ENCODE measurements at regions not wholly inside any gene's neighbourhood (a gene's known extent, or its start where the extent isn't known, plus 50 kb on each side); places are given as distances from the start of the nearest gene placed in this dataset.

GRCh38 chr15:57862761-57863160, 156.2 kb downstream of the POLR2M start:
- Histone ChIP-seq H2AFZ (ENCODE audit: low read depth, low read length, severe bottlenecking) (no peak overlapping the region), H3K27me3 (ENCODE audit: low read length) (no peaks in the 10 kb centered on the region), H3K9me3 (ENCODE audit: insufficient read depth, low read length) (no peaks in the 10 kb centered on the region), H4K20me1 (ENCODE audit: low read depth, low read length) (no peaks in the 10 kb centered on the region), H3K9ac (ENCODE audit: low read length) (no peak overlapping the region), H3K79me2 (ENCODE audit: insufficient read depth, low read length) (no peaks in the 10 kb centered on the region), H3K4me2 (ENCODE audit: low read depth, low read length, poor library complexity, severe bottlenecking) (no peak overlapping the region), H3K27ac (ENCODE audit: low read depth, low read length) (no peak overlapping the region), H3K36me3 (ENCODE audit: low read length) (no peaks in the 10 kb centered on the region), H3F3A (ENCODE audit: insufficient read depth) (no peaks in the 10 kb centered on the region), H3K4me3 (ENCODE audit: insufficient read depth, low read length, poor library complexity, severe bottlenecking) (no peak overlapping the region), H3K9me2 (replicated peaks; ENCODE audit: insufficient read depth, low read length) (no peaks in the 10 kb centered on the region)
- TF ChIP-seq, protein P1, sequence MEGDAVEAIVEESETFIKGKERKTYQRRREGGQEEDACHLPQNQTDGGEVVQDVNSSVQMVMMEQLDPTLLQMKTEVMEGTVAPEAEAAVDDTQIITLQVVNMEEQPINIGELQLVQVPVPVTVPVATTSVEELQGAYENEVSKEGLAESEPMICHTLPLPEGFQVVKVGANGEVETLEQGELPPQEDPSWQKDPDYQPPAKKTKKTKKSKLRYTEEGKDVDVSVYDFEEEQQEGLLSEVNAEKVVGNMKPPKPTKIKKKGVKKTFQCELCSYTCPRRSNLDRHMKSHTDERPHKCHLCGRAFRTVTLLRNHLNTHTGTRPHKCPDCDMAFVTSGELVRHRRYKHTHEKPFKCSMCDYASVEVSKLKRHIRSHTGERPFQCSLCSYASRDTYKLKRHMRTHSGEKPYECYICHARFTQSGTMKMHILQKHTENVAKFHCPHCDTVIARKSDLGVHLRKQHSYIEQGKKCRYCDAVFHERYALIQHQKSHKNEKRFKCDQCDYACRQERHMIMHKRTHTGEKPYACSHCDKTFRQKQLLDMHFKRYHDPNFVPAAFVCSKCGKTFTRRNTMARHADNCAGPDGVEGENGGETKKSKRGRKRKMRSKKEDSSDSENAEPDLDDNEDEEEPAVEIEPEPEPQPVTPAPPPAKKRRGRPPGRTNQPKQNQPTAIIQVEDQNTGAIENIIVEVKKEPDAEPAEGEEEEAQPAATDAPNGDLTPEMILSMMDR (IDR thresholded peaks at IDR 0.05; ENCODE audit: insufficient read depth, low read length, poor library complexity, severe bottlenecking), result no peak
- no peak for TF ChIP-seq EZH2phosphoT487 (conservative IDR thresholded peaks at IDR 0.05; ENCODE audit: low read length)

- no peaks in the 10 kb centered on the region for H3K79me2 ChIP-seq (ENCODE audit: insufficient read depth, low read length)
- TF ChIP-seq, protein P1 (IDR thresholded peaks at IDR 0.05; ENCODE audit: insufficient read depth, low read length, poor library complexity, severe bottlenecking), result peak; percentile 22
- no peak for TF ChIP-seq EZH2phosphoT487 (conservative IDR thresholded peaks at IDR 0.05; ENCODE audit: low read length)
- H3K27ac ChIP-seq (ENCODE audit: low read depth, low read length), result no peak overlapping the region
- H3F3A ChIP-seq (ENCODE audit: insufficient read depth), result no peaks in the 10 kb centered on the region
- H3K9ac ChIP-seq (ENCODE audit: low read length), result no peak overlapping the region
- H2AFZ ChIP-seq (ENCODE audit: low read depth, low read length, severe bottlenecking), result no peak overlapping the region
- no peaks in the 10 kb centered on the region for H4K20me1 ChIP-seq (ENCODE audit: low read depth, low read length)
- no peaks in the 10 kb centered on the region for H3K36me3 ChIP-seq (ENCODE audit: low read length)
- H3K9me2 ChIP-seq (replicated peaks; ENCODE audit: insufficient read depth, low read length), result no peaks in the 10 kb centered on the region
- H3K9me3 ChIP-seq (ENCODE audit: insufficient read depth, low read length), result no peaks in the 10 kb centered on the region
- H3K4me2 ChIP-seq (ENCODE audit: low read depth, low read length, poor library complexity, severe bottlenecking), result no peak overlapping the region
- H3K27me3 ChIP-seq (ENCODE audit: low read length), result no peaks in the 10 kb centered on the region
- no peak overlapping the region for H3K4me3 ChIP-seq (ENCODE audit: insufficient read depth, low read length, poor library complexity, severe bottlenecking)
Observed at GRCh38 chr15:57865294-57865693, 158.8 kb downstream of the POLR2M start.

- Histone ChIP-seq H3K4me2 (ENCODE audit: low read depth, low read length, poor library complexity, severe bottlenecking) (no peak overlapping the region), H3K36me3 (ENCODE audit: low read length) (no peaks in the 10 kb centered on the region), H4K20me1 (ENCODE audit: low read depth, low read length) (no peaks in the 10 kb centered on the region), H3F3A (ENCODE audit: insufficient read depth) (no peaks in the 10 kb centered on the region), H3K9me3 (ENCODE audit: insufficient read depth, low read length) (no peaks in the 10 kb centered on the region), H3K9ac (ENCODE audit: low read length) (no peak overlapping the region), H3K27ac (ENCODE audit: low read depth, low read length) (no peak overlapping the region), H3K27me3 (ENCODE audit: low read length) (no peaks in the 10 kb centered on the region), H3K4me3 (ENCODE audit: insufficient read depth, low read length, poor library complexity, severe bottlenecking) (no peak overlapping the region), H2AFZ (ENCODE audit: low read depth, low read length, severe bottlenecking) (no peak overlapping the region), H3K9me2 (replicated peaks; ENCODE audit: insufficient read depth, low read length) (no peaks in the 10 kb centered on the region), H3K79me2 (ENCODE audit: insufficient read depth, low read length) (no peaks in the 10 kb centered on the region)
- TF ChIP-seq, protein P1 (IDR thresholded peaks at IDR 0.05; ENCODE audit: insufficient read depth, low read length, poor library complexity, severe bottlenecking), result peak; percentile 81
- TF ChIP-seq EZH2phosphoT487 (conservative IDR thresholded peaks at IDR 0.05; ENCODE audit: low read length), result no peak
Observed at GRCh38 chr15:57866149-57866736, 159.7 kb downstream of the POLR2M start.
